PC-3 (cell line): ENCODE measurements at regions not wholly inside any gene's neighbourhood (a gene's known extent, or its start where the extent isn't known, plus 50 kb on each side); places are given as distances from the start of the nearest gene placed in this dataset.

Experiments used
- ATAC-seq: fragments of 200-7000 bp; cut with Tn5 transposase; 2 replicates; pipeline ENCODE4 v1.9.1; 2020; ENCODE audit warnings: mild to moderate bottlenecking, moderate library complexity
- BruUV-seq: library from RNA; stranded (reverse); fragments of 400-500 nt; replicated peaks from 2 replicates; lab custom pipeline; 2021; lab: Mats Ljungman, UMichigan
- CTCF ChIA-PET: fragments of 300-600 bp; sonication (Branson Sonifier 250); formaldehyde crosslinking; loops from one replicate; lab custom pipeline; 2022; ENCODE audit warnings: antibody characterized with exemption; lab: Charles Lee
- POLR2A ChIA-PET: fragments of 300-600 bp; sonication (Branson Sonifier 250); formaldehyde crosslinking; loops from one replicate; lab custom pipeline; 2022; ENCODE audit warnings: antibody characterized with exemption; ENCODE audit not compliant: unreplicated experiment; lab: Charles Lee
- DNase-seq: peaks from one replicate; pipeline ENCODE4 v3.0.0-alpha.2; 2015
- H2AFZ ChIP-seq: fragments of 300-600 bp; sonication (generic); 2 replicates; pipeline ENCODE4 v1.6.0; 2016; ENCODE audit warnings: antibody characterized with exemption, low read length
- H3F3A ChIP-seq: fragments of 300-600 bp; sonication (generic); one replicate; pipeline ENCODE4 v1.6.0; 2017; ENCODE audit warnings: antibody characterized with exemption, low read length, control low read depth, mild to moderate bottlenecking; ENCODE audit not compliant: unreplicated experiment
- H3K27ac ChIP-seq: fragments of 300-600 bp; sonication (generic); 2 replicates; pipeline ENCODE4 v1.5.1; 2016; ENCODE audit warnings: mild to moderate bottlenecking, low read length
- H3K27me3 ChIP-seq: fragments of 300-600 bp; sonication (generic); 2 replicates; pipeline ENCODE4 v1.6.1; 2016; ENCODE audit warnings: low read length, mixed read lengths
- H3K36me3 ChIP-seq: fragments of 300-600 bp; sonication (generic); 2 replicates; pipeline ENCODE4 v1.6.1; 2016; ENCODE audit warnings: low read depth, mixed run types, low read length, mixed read lengths
- H3K4me1 ChIP-seq: fragments of 300-600 bp; sonication (generic); 2 replicates; pipeline ENCODE4 v1.5.1; 2016; ENCODE audit warnings: low read length; ENCODE audit not compliant: insufficient read depth
- H3K4me2 ChIP-seq: fragments of 300-600 bp; sonication (generic); 2 replicates; pipeline ENCODE4 v1.6.0; 2016; ENCODE audit warnings: low read length
- H3K4me3 ChIP-seq: fragments of 300-600 bp; sonication (generic); 2 replicates; pipeline ENCODE4 v1.5.1; 2016; ENCODE audit warnings: mild to moderate bottlenecking, low read length, mixed read lengths
- H3K79me2 ChIP-seq: fragments of 300-600 bp; sonication (generic); 2 replicates; pipeline ENCODE4 v1.6.1; 2017; ENCODE audit warnings: low read length, mixed read lengths
- H3K9ac ChIP-seq: fragments of 300-600 bp; sonication (generic); 2 replicates; pipeline ENCODE4 v1.6.0; 2016; ENCODE audit warnings: mild to moderate bottlenecking, low read length
- H3K9me2 ChIP-seq: fragments of 300-600 bp; sonication (generic); replicated peaks from 2 replicates; pipeline ENCODE4 v1.6.1; 2016; ENCODE audit warnings: mixed run types, low read length, mixed read lengths
- H3K9me3 ChIP-seq: fragments of 300-600 bp; sonication (generic); 2 replicates; pipeline ENCODE4 v1.6.1; 2016; ENCODE audit warnings: low read length, mixed read lengths
- H4K20me1 ChIP-seq: fragments of 300-600 bp; sonication (generic); 2 replicates; pipeline ENCODE4 v1.6.1; 2016; ENCODE audit warnings: low read length, mixed read lengths
- CTCF ChIP-seq: fragments of 300-600 bp; sonication (generic); conservative IDR thresholded peaks from 2 replicates; pipeline ENCODE4 v1.5.1; 2017; ENCODE audit warnings: antibody characterized with exemption, low read depth, mild to moderate bottlenecking, low read length
- EZH2 ChIP-seq: fragments of 300-600 bp; sonication (generic); IDR thresholded peaks from one replicate; pipeline ENCODE4 v1.6.1; 2017; ENCODE audit warnings: antibody characterized with exemption, mild to moderate bottlenecking, low read length; ENCODE audit not compliant: unreplicated experiment
- EZH2phosphoT487 ChIP-seq: fragments of 300-600 bp; sonication (generic); IDR thresholded peaks from 2 replicates; pipeline ENCODE4 v1.6.1; 2018; ENCODE audit warnings: mild to moderate bottlenecking, antibody characterized with exemption, low read length, borderline replicate concordance
- intact Hi-C: fragments of 100-400 bp; cut with micrococcal nuclease; formaldehyde crosslinking; loops from 2 replicates; pipeline ENCODE4 v1.9.0; 2023

- H3K4me1 ChIP-seq, result peaks cover 17% of the 10 kb centered on the region
These were observed 169.0 kb downstream of the PCSK1 start for GRCh38 chr5:96264047-96264446.

GRCh38 chr5:96262105-96262504, 170.9 kb downstream of the PCSK1 start:
- no peak overlapping the region for H3K9ac ChIP-seq
- CTCF ChIA-PET, result interaction anchor here (0.7 kb wide), 1 partner anchor 63 kb away, joined by 3 read pairs; no protein-coding TSS in a partner anchor
- H3F3A ChIP-seq, result no peaks in the 10 kb centered on the region
- ATAC-seq (no peak), DNase-seq (no peak)
- H3K4me1 ChIP-seq, result peaks cover 34% of the 10 kb centered on the region
- H3K79me2 ChIP-seq, result no peaks in the 10 kb centered on the region
- no peaks in the 10 kb centered on the region for H3K36me3 ChIP-seq
- no peak overlapping the region for H3K27ac ChIP-seq
- no TSS peak for BruUV-seq
- H3K9me3 ChIP-seq, result 0 out of 2 replicates have a peak, but pooled peaks cover 1% of the 10 kb centered on the region
- POLR2A ChIA-PET, result no interaction called here
- H3K4me2 ChIP-seq, result no peak overlapping the region
- H4K20me1 ChIP-seq, result no peaks in the 10 kb centered on the region
- no peaks in the 10 kb centered on the region for H3K9me2 ChIP-seq
- no peak for TF ChIP-seq CTCF
- TF ChIP-seq EZH2phosphoT487, result no peak
- TF ChIP-seq EZH2, result no peak
- intact Hi-C loops, result no loop called here
- no peak overlapping the region for H2AFZ ChIP-seq
- no peaks in the 10 kb centered on the region for H3K27me3 ChIP-seq
- no peak overlapping the region for H3K4me3 ChIP-seq

More at GRCh38 chr5:96264047-96264446, 169.0 kb downstream of the PCSK1 start:
- BruUV-seq, result no TSS peak
- Histone ChIP-seq H3K9me3 (0 out of 2 replicates have a peak, but pooled peaks cover 4% of the 10 kb centered on the region), H2AFZ (no peak overlapping the region), H3K9ac (no peak overlapping the region), H3K27ac (no peak overlapping the region), H3F3A (no peaks in the 10 kb centered on the region), H3K79me2 (no peaks in the 10 kb centered on the region), H3K36me3 (no peaks in the 10 kb centered on the region), H3K27me3 (no peaks in the 10 kb centered on the region), H3K4me3 (no peak overlapping the region), H3K4me2 (no peak overlapping the region), H3K9me2 (no peaks in the 10 kb centered on the region), H4K20me1 (no peaks in the 10 kb centered on the region)
- DNase-seq, result no peak
- ChIA-PET POLR2A (no interaction called here), CTCF (no interaction called here)
- intact Hi-C loops, result no loop called here
- TF ChIP-seq EZH2, result no peak
- no peak for TF ChIP-seq EZH2phosphoT487
- no peak for ATAC-seq

GRCh38 chr5:96260009-96260408, 173.0 kb downstream of the PCSK1 start:
- H3K36me3 ChIP-seq, result no peaks in the 10 kb centered on the region
- intact Hi-C loops, result no loop called here
- H3K27ac ChIP-seq, result peak overlapping the region; percentile 98
- DNase-seq, result no peak
- H3K9me3 ChIP-seq, result no peaks in the 10 kb centered on the region
- POLR2A ChIA-PET, result no interaction called here
- no peak overlapping the region for H2AFZ ChIP-seq
- peaks cover 4% of the 10 kb centered on the region for H3F3A ChIP-seq
- H3K4me3 ChIP-seq, result no peak overlapping the region
- no peak overlapping the region for H3K9ac ChIP-seq
- no peaks in the 10 kb centered on the region for H4K20me1 ChIP-seq
- H3K9me2 ChIP-seq, result no peaks in the 10 kb centered on the region
- no TSS peak for BruUV-seq
- no peak for ATAC-seq
- CTCF ChIA-PET, result no interaction called here
- no peak for TF ChIP-seq CTCF
- TF ChIP-seq EZH2phosphoT487, result no peak
- TF ChIP-seq EZH2, result no peak
- no peaks in the 10 kb centered on the region for H3K27me3 ChIP-seq
- peak overlapping the region; percentile 74 for H3K4me2 ChIP-seq
- no peaks in the 10 kb centered on the region for H3K79me2 ChIP-seq
- H3K4me1 ChIP-seq, result peaks cover 48% of the 10 kb centered on the region
